Lower lobe of right lung (tissue), 2 donors: ENCODE measurements at regions not wholly inside any gene's neighbourhood (a gene's known extent, or its start where the extent isn't known, plus 50 kb on each side); places are given as distances from the start of the nearest gene placed in this dataset.

Source experiments
- ATAC-seq, 2 donors: fragments of 200-7000 bp; cut with Tn5 transposase; one replicate each; pipeline ENCODE4 v1.9.1; 2020 to 2022; ENCODE audit warnings: mild to moderate bottlenecking in 2 of 2, moderate library complexity in 2 of 2
- DNase-seq: peaks from one replicate; pipeline ENCODE4 v3.0.0-alpha.2; 2020
- H3K27ac ChIP-seq: fragments of 200-600 bp; one replicate; pipeline ENCODE4 v1.8.0; 2022
- H3K27me3 ChIP-seq: fragments of 200-600 bp; one replicate; pipeline ENCODE4 v1.8.0; 2022; ENCODE audit warnings: low read depth
- H3K36me3 ChIP-seq: fragments of 200-600 bp; one replicate; pipeline ENCODE4 v1.8.0; 2022; ENCODE audit warnings: mild to moderate bottlenecking
- H3K4me1 ChIP-seq: fragments of 200-600 bp; one replicate; pipeline ENCODE4 v1.8.0; 2022
- H3K4me3 ChIP-seq: fragments of 200-600 bp; one replicate; pipeline ENCODE4 v1.8.0; 2022; ENCODE audit warnings: mild to moderate bottlenecking
- H3K9me3 ChIP-seq: fragments of 200-600 bp; one replicate; pipeline ENCODE4 v1.8.0; 2022
- intact Hi-C: fragments of 100-400 bp; cut with DNase I; formaldehyde crosslinking; loops from one replicate; pipeline ENCODE4 v1.11.0; 2022
- TF ChIP-seq, protein P1 (sequence below): fragments of 200-600 bp; IDR thresholded peaks from one replicate; pipeline ENCODE4 v1.8.0; 2022; ENCODE audit warnings: antibody characterized with exemption, mild to moderate bottlenecking
- donor health status: DM: no; HTN: yes; CAD: no; lungs with severe emphysema.

GRCh38 chr3:110814170-110815007 is 257.2 kb upstream of the NECTIN3 start:
- Histone ChIP-seq H3K27ac (no peak overlapping the region), H3K4me3 (no peak overlapping the region)

DNA sequence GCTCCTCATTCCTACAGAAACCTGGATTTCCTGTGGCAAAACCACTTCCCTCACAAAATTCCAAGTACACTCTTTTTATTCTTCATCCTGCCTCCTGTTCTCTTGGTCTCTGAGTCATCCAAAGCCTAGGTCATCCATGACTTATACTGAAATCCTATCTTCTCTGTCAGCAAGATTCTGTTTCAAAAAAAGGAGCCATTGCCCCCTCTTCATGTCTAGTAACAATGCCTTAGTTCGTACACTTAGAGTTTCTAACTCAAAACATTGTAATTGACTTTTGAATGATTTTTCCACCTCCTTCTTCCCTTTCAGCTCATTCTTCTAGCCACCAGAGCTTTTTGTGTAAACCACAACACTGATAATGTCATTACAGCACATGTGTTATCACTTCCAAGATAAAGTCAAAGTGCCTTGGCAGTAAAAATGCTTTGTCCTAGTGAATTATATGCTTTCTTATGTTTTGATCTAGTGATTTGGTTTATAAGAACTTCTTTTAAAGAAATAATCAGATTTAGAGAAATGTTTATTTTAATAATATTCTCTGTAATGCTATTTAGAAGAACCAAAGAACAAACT is 256.5 kb upstream of the NECTIN3 start:
- H3K9me3 ChIP-seq, result no peaks in the 10 kb centered on the region
- no peak for ATAC-seq
- H3K27ac ChIP-seq, result no peak overlapping the region
- H3K4me3 ChIP-seq, result no peak overlapping the region
- TF ChIP-seq, protein P1, sequence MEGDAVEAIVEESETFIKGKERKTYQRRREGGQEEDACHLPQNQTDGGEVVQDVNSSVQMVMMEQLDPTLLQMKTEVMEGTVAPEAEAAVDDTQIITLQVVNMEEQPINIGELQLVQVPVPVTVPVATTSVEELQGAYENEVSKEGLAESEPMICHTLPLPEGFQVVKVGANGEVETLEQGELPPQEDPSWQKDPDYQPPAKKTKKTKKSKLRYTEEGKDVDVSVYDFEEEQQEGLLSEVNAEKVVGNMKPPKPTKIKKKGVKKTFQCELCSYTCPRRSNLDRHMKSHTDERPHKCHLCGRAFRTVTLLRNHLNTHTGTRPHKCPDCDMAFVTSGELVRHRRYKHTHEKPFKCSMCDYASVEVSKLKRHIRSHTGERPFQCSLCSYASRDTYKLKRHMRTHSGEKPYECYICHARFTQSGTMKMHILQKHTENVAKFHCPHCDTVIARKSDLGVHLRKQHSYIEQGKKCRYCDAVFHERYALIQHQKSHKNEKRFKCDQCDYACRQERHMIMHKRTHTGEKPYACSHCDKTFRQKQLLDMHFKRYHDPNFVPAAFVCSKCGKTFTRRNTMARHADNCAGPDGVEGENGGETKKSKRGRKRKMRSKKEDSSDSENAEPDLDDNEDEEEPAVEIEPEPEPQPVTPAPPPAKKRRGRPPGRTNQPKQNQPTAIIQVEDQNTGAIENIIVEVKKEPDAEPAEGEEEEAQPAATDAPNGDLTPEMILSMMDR, result no peak
- no peaks in the 10 kb centered on the region for H3K4me1 ChIP-seq
- no peak for DNase-seq
- no peaks in the 10 kb centered on the region for H3K36me3 ChIP-seq
- intact Hi-C loops, result no loop called here
- no peaks in the 10 kb centered on the region for H3K27me3 ChIP-seq

More at GRCh38 chr3:110814170-110815007, 257.2 kb upstream of the NECTIN3 start:
- Histone ChIP-seq H3K27me3 (no peaks in the 10 kb centered on the region), H3K9me3 (no peaks in the 10 kb centered on the region), H3K36me3 (no peaks in the 10 kb centered on the region), H3K4me1 (no peaks in the 10 kb centered on the region)
- intact Hi-C loops, result no loop called here
- no peak for DNase-seq
- TF ChIP-seq, protein P1, result no peak
- no peak for ATAC-seq

DNA sequence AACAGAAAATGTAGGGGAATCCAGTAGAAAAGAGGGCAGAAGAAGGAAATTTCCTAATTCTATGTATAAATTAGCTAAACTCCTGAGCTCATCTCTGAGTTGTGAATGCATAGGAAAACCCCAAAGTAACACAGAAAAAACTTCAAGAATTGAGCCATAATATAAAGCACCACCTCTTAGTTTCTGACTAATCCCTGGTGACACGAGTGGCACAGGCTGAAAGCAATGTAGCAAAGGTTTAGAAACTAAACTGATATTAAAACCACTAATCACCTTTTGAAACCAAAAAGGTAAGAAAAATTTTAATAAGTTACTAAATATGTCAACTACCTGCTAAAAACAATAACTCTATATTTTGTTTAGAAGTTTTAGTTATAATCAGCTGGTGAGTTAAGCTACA is 255.6 kb upstream of the NECTIN3 start:
- no peak overlapping the region for H3K27ac ChIP-seq
- no peak for ATAC-seq
- H3K4me3 ChIP-seq, result no peak overlapping the region
- H3K36me3 ChIP-seq, result no peaks in the 10 kb centered on the region
- no peak for DNase-seq
- H3K9me3 ChIP-seq, result no peaks in the 10 kb centered on the region
- TF ChIP-seq, protein P1, result no peak
- H3K27me3 ChIP-seq, result no peaks in the 10 kb centered on the region
- no peaks in the 10 kb centered on the region for H3K4me1 ChIP-seq
- intact Hi-C loops, result no loop called here

DNA sequence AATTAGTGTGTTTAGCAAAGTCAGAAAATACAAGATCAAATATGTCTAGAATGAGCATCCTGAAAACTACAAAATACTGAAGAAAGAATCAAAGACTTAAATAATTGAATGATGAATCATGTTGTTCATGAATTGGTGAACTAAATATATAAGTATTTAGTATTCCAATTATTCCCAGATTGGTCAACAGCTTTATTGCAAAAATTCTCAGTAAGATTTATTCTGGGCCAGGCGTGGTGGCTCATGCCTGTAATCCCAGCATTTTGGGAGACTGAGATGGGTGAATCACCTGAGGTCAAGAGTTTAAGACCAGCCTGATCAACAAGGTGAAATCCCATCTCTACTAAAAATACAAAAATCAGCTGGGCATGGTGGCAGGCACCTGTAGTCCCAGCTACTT is 250.0 kb upstream of the NECTIN3 start:
- Histone ChIP-seq H3K4me1 (no peaks in the 10 kb centered on the region), H3K4me3 (no peak overlapping the region), H3K27me3 (no peaks in the 10 kb centered on the region), H3K27ac (no peak overlapping the region), H3K36me3 (no peaks in the 10 kb centered on the region), H3K9me3 (no peaks in the 10 kb centered on the region)
- no peak for ATAC-seq
- TF ChIP-seq, protein P1, result no peak
- intact Hi-C loops, result no loop called here
- DNase-seq, result no peak

DNA sequence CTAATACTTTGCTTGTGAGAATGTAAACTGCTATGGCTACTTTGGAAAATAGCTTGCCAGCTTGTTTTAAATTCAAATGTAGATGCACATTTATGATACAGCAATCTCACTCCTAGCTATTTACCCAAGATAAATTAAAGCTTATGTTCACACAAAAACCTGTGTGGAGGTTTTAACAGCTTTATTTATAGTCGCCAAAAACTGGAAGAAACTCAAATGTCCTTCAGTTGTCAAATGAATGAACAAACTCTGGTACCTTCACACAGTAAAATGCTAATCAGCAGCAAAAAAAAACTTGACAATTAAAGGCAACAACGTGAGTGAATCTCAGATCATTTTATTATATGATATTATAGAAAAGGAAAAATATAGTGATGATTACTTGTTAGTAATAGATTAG is 248.6 kb upstream of the NECTIN3 start:
- Histone ChIP-seq H3K9me3 (no peaks in the 10 kb centered on the region), H3K36me3 (no peaks in the 10 kb centered on the region), H3K4me3 (no peak overlapping the region), H3K27me3 (no peaks in the 10 kb centered on the region), H3K27ac (no peak overlapping the region), H3K4me1 (no peaks in the 10 kb centered on the region)
- DNase-seq, result no peak
- ATAC-seq, result no peak
- intact Hi-C loops, result no loop called here
- TF ChIP-seq, protein P1, result no peak
